GM12878 (cell line): ENCODE measurements at regions not wholly inside any gene's neighbourhood (a gene's known extent, or its start where the extent isn't known, plus 50 kb on each side); places are given as distances from the start of the nearest gene placed in this dataset.

Experiments used
- ATAC-seq: fragments of 200-7000 bp; cut with Tn5 transposase; 3 replicates; pipeline ENCODE4 v1.9.1; 2020; ENCODE audit warnings: mild to moderate bottlenecking, moderate library complexity
- BruUV-seq: library from RNA; stranded (reverse); fragments of 400-500 nt; replicated peaks from 2 replicates; lab custom pipeline; 2021; lab: Mats Ljungman, UMichigan
- CTCF ChIA-PET: fragments of 300-600 bp; sonication (Branson Sonifier 250); formaldehyde crosslinking; extraction: SDS; loops from one replicate; lab custom pipeline; 2021; ENCODE audit warnings: inconsistent platforms; lab: Yijun Ruan, JAX
- POLR2A ChIA-PET: fragments of 350-600 bp; formaldehyde crosslinking; extraction: SDS; loops from one replicate; lab custom pipeline; 2021; ENCODE audit warnings: inconsistent platforms; lab: Charles Lee
- RAD21 ChIA-PET: fragments of 300-600 bp; sonication (Branson Sonifier 250); formaldehyde crosslinking; loops from one replicate; lab custom pipeline; 2023; ENCODE audit warnings: antibody characterized with exemption; ENCODE audit not compliant: unreplicated experiment; lab: Charles Lee
- SMC1A ChIA-PET: fragments of 300-600 bp; sonication (Branson Sonifier 250); formaldehyde crosslinking; loops from one replicate; lab custom pipeline; 2023; ENCODE audit not compliant: unreplicated experiment, uncharacterized antibody; lab: Charles Lee
- DNase-seq: peaks from one replicate; pipeline ENCODE4 v3.0.0-alpha.2; 2011; ENCODE audit warnings: low read depth, low spot score
- FAIRE-seq: peaks from 3 replicates; lab custom pipeline; 2011; peaks lifted over from hg19 to GRCh38; lab: Jason Lieb, UNC
- H2AFZ ChIP-seq: 2 replicates; pipeline ENCODE4 v1.6.0; 2011; ENCODE audit warnings: low read depth, low read length, control low read depth; ENCODE audit not compliant: control insufficient read depth
- H3K27ac ChIP-seq: 2 replicates; pipeline ENCODE4 v1.5.1; 2011; ENCODE audit warnings: control low read depth; ENCODE audit not compliant: control insufficient read depth, insufficient read depth
- H3K27me3 ChIP-seq, 2 experiments: replicated peaks in 1 of 2; 2 replicates each; pipeline versions ENCODE4 v1.6.0 to v1.6.1; 2011; ENCODE audit warnings: low read length in 1 of 2; ENCODE audit not compliant: control insufficient read depth in 2 of 2, insufficient read depth in 2 of 2
- H3K36me3 ChIP-seq, 2 experiments: 2 replicates each; pipeline ENCODE4 v1.5.1; 2011; ENCODE audit warnings: low read length in 1 of 2; ENCODE audit not compliant: control insufficient read depth in 2 of 2, insufficient read depth in 2 of 2
- H3K4me1 ChIP-seq: 2 replicates; pipeline ENCODE4 v1.6.1; 2011; ENCODE audit warnings: mild to moderate bottlenecking, low read length, moderate library complexity, mixed read lengths; ENCODE audit not compliant: control insufficient read depth, insufficient read depth
- H3K4me2 ChIP-seq: 2 replicates; pipeline ENCODE4 v1.6.0; 2011; ENCODE audit warnings: control low read depth; ENCODE audit not compliant: control insufficient read depth, insufficient read depth
- H3K4me3 ChIP-seq: fragments of 200-600 bp; sonication (generic); 2 replicates; pipeline ENCODE4 v1.5.1; 2016
- H3K79me2 ChIP-seq: 2 replicates; pipeline ENCODE4 v1.6.0; 2011; ENCODE audit warnings: low read length; ENCODE audit not compliant: control insufficient read depth, insufficient read depth
- H3K9ac ChIP-seq: 2 replicates; pipeline ENCODE4 v1.8.0; 2011; ENCODE audit warnings: low read length, control low read depth, mixed read lengths; ENCODE audit not compliant: control insufficient read depth, insufficient read depth
- H3K9me3 ChIP-seq: replicated peaks from 3 replicates; pipeline ENCODE4 v1.5.1; 2011; ENCODE audit warnings: mild to moderate bottlenecking, low read length; ENCODE audit not compliant: control insufficient read depth, insufficient read depth
- H4K20me1 ChIP-seq: 2 replicates; pipeline ENCODE4 v1.6.0; 2011; ENCODE audit not compliant: control insufficient read depth, insufficient read depth
- CEBPB ChIP-seq, 2 experiments: fragments of 150-350 bp in 1 of 2; IDR thresholded peaks; 2 replicates each; pipeline ENCODE4 v1.6.1; 2012 to 2014; ENCODE audit warnings: low read depth in 2 of 2, low read length in 2 of 2, borderline replicate concordance in 1 of 2, inconsistent platforms in 1 of 2
- ESRRA ChIP-seq: IDR thresholded peaks from 2 replicates; pipeline ENCODE4 v1.6.1; 2012; ENCODE audit warnings: mild to moderate bottlenecking, low read length, improper control_type of control experiment
- FOXK2 ChIP-seq: fragments of 450-650 bp; IDR thresholded peaks from 2 replicates; pipeline ENCODE4 v1.6.1; 2017; ENCODE audit warnings: mild to moderate bottlenecking, moderate library complexity
- MEF2A ChIP-seq: IDR thresholded peaks from 2 replicates; pipeline ENCODE4 v1.6.1; 2011; ENCODE audit warnings: low read depth, mild to moderate bottlenecking, low read length, moderate library complexity; ENCODE audit not compliant: insufficient read depth
- NFYA ChIP-seq: IDR thresholded peaks from 2 replicates; pipeline ENCODE4 v1.6.1; 2011; ENCODE audit warnings: low read depth, mild to moderate bottlenecking, low read length, improper control_type of control experiment, borderline replicate concordance
- NR2C1 ChIP-seq: fragments of 450-650 bp; IDR thresholded peaks from 2 replicates; pipeline ENCODE4 v1.6.1; 2017; ENCODE audit warnings: antibody characterized with exemption, mild to moderate bottlenecking, moderate library complexity
- RFX5 ChIP-seq: IDR thresholded peaks from 2 replicates; pipeline ENCODE4 v1.6.1; 2011; ENCODE audit warnings: low read depth, low read length, improper control_type of control experiment
- RUNX3 ChIP-seq: IDR thresholded peaks from 2 replicates; pipeline ENCODE4 v1.6.1; 2012; ENCODE audit warnings: low read length, inconsistent platforms
- TCF3 ChIP-seq: IDR thresholded peaks from 2 replicates; pipeline ENCODE4 v1.6.1; 2012; ENCODE audit warnings: low read depth, mild to moderate bottlenecking, low read length, borderline replicate concordance; ENCODE audit not compliant: insufficient read depth
- WRNIP1 ChIP-seq: IDR thresholded peaks from 2 replicates; pipeline ENCODE4 v1.6.1; 2011; ENCODE audit warnings: low read depth, low read length, improper control_type of control experiment, borderline replicate concordance
- ZBED1 ChIP-seq: IDR thresholded peaks from 2 replicates; pipeline ENCODE4 v1.6.1; 2016; ENCODE audit warnings: borderline replicate concordance
- WGBS: methylation state at CpG from one replicate; pipeline ENCODE4 v1.1.6; 2016; ENCODE audit warnings: low lambda C conversion rate; ENCODE audit not compliant: insufficient replicate concordance, insufficient coverage; ENCODE audit errors: missing lambda C conversion rate; 5-methylcytosine and 5-hydroxymethylcytosine counted together
- in situ Hi-C: fragments of 300-500 bp; cut with MboI; formaldehyde crosslinking; loops from 9 replicates; pipeline ENCODE4 v1.14.3; 2018; ENCODE audit warnings: mixed read lengths
- intact Hi-C: fragments of 100-400 bp; cut with micrococcal nuclease; formaldehyde crosslinking; loops from one replicate; pipeline ENCODE4 v1.14.2; 2022; ENCODE audit not compliant: unreplicated experiment
- TF ChIP-seq, protein P1 (sequence below): IDR thresholded peaks from 2 replicates; pipeline ENCODE4 v1.6.1; 2011; ENCODE audit warnings: low read depth, mild to moderate bottlenecking, low read length, moderate library complexity, borderline replicate concordance; ENCODE audit errors: extremely low read depth
- TF ChIP-seq, protein P2 (sequence below): IDR thresholded peaks from 2 replicates; pipeline ENCODE4 v1.6.1; 2011; ENCODE audit warnings: borderline replicate concordance, low read depth, mild to moderate bottlenecking, moderate library complexity, low read length; ENCODE audit not compliant: insufficient read depth, poor library complexity, severe bottlenecking

DNA sequence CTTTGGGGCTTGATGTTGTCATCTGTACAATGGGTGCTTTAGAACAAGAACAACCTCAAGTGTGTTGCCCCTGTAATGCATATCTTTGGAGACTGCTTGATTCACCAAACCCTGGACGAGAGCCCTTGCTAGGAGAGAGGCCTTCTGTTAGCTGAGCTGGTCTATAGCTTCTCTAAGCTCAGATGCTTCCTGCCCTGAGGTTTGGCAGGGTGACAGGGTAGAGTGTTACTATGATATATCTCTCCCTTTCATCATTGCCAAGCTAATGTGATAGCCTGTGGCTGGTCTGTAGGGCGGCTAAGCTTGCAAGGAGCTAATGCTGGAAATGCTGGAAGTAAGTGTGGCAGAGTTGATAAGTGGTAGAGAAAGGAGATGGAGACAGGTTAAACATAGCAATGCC is 364.1 kb downstream of the RPS24 start:
- ChIA-PET POLR2A (no interaction called here), CTCF (no interaction called here), SMC1A (no interaction called here), RAD21 (no interaction called here)
- Histone ChIP-seq H4K20me1 (no peaks in the 10 kb centered on the region), H3K4me2 (no peak overlapping the region), H3K79me2 (no peaks in the 10 kb centered on the region), H3K27me3 (peaks cover 0 to 4% of the 10 kb centered on the region in 2 experiments; a peak in 3 of 4 replicates), H3K36me3 (no peaks in the 10 kb centered on the region), H2AFZ (no peak overlapping the region), H3K4me3 (no peak overlapping the region), H3K4me1 (no peaks in the 10 kb centered on the region), H3K9ac (no peak overlapping the region), H3K9me3 (no peaks in the 10 kb centered on the region), H3K27ac (no peak overlapping the region)
- DNase-seq = no peak
- intact Hi-C loops (no loop called here), in situ Hi-C loops (no loop called here)
- 0% methylated on average over 2 of the region's 2 CpGs for WGBS
- ATAC-seq = no peak
- TF ChIP-seq RFX5 (no peak), TCF3 (no peak), RUNX3 (no peak), CEBPB (IDR thresholded peaks at IDR 0.05; ENCODE audit: borderline replicate concordance in 1 of 2, low read depth in 2 of 2, low read length in 2 of 2) (no peak), NFYA (no peak), ESRRA (no peak), MEF2A (no peak), ZBED1 (no peak), WRNIP1 (no peak), FOXK2 (no peak), NR2C1 (no peak)
- TF ChIP-seq, protein P1, sequence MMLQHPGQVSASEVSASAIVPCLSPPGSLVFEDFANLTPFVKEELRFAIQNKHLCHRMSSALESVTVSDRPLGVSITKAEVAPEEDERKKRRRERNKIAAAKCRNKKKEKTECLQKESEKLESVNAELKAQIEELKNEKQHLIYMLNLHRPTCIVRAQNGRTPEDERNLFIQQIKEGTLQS = no peak
- TF ChIP-seq, protein P2, sequence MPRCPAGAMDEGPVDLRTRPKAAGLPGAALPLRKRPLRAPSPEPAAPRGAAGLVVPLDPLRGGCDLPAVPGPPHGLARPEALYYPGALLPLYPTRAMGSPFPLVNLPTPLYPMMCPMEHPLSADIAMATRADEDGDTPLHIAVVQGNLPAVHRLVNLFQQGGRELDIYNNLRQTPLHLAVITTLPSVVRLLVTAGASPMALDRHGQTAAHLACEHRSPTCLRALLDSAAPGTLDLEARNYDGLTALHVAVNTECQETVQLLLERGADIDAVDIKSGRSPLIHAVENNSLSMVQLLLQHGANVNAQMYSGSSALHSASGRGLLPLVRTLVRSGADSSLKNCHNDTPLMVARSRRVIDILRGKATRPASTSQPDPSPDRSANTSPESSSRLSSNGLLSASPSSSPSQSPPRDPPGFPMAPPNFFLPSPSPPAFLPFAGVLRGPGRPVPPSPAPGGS = no peak
- no TSS peak for BruUV-seq
- FAIRE-seq = no peak
